ENCODE measurements at regions not wholly inside any gene's neighbourhood (a gene's known extent, or its start where the extent isn't known, plus 50 kb on each side); places are given as distances from the start of the nearest gene placed in this dataset.

DNA sequence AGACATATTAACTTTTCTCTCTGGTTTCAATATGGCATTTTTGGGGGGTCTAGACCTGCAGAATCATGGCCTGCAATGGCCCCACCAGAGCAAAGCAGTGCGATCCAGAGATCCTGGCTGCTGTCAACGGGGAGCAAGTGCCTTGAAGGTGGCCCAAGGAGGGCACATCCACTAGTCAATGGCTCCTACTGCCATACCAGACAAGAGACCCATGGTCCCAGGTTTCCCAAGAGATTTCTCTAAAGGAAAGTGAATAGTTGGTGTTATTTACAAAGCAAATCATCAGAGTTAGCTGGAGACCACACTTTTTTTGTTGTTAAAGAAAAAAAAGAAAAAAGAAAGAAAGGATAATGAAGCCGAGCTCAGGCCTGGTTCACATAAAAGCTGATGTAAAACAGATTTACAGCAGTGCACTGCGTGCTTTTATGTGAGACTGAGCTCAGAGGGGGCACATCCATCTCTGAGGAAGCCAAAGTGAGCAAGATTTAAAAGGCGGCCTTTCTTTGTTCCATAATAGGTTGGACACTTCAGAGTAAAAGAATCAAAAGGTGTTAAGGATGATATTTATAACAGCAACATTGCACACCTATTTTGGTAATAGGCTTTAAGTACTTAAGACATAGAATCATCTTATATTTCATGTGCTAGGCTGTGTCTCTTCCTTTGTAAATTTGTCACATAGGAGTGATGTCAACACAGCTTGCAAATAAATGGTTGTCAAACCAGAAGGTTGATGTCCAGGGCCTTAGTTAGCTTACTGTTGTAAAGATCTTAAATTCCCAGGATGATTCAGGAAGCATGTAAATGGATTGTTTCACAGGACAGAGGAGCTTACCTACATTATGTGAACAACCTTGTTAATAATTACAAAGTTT, 201.3 kb upstream of the NTM start:
- Histone ChIP-seq H3K4me1 (ENCODE audit: insufficient read depth, low read length) (no peaks in the 10 kb centered on the region), H3K27ac (ENCODE audit: low read depth, low read length) (no peak overlapping the region), H3K9me3 (ENCODE audit: control insufficient read depth in 1 of 2, low read length in 2 of 2) (no peaks in the 10 kb centered on the region), H3K36me3 (ENCODE audit: insufficient read depth, low read length) (no peaks in the 10 kb centered on the region), H3K27me3 (ENCODE audit: insufficient read depth, low read length) (no peaks in the 10 kb centered on the region), H3K4me3 (ENCODE audit: low read length in 2 of 2) (no peak overlapping the region)
- POLR2A ChIA-PET (ENCODE audit: partially characterized antibody), result no interaction called here
- intact Hi-C loops (cut with micrococcal nuclease), result no loop called here
- H3K27ac Mint-ChIP-seq, result no peak overlapping the region
- H3K27me3 Mint-ChIP-seq, result peaks cover 0 to 4% of the 10 kb centered on the region in 2 donors
- DNase-seq, result no peak
- no peaks in the 10 kb centered on the region for H3K4me1 Mint-ChIP-seq
- H3K9me3 Mint-ChIP-seq, result peaks cover 0 to 8% (median 0%) of the 10 kb centered on the region in 8 donors
- CTCF ChIA-PET (ENCODE audit: partially characterized antibody), result no interaction called here
- no peak overlapping the region for H3K4me3 Mint-ChIP-seq
- H3K36me3 Mint-ChIP-seq, result no peaks in the 10 kb centered on the region

DNA sequence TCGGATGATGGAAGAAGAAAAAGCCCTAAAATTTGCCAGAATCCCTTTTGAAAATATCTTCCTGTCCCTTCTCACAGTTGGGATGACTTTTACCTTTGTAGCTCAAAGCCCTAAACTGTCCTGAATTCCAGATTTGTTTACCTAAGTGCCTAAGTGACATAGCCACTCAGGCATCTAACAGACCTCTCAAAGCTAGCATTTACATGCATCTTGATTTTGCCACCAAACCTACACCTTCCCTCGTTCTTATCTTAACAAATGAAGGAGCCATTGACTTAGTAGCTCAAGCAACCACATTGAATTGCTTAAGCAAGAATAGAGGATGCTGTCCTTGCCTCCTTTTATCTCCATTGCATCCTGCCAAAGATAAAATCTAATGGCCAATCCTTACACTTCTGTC, 198.4 kb upstream of the NTM start:
- Histone ChIP-seq H3K4me1 (ENCODE audit: insufficient read depth, low read length) (no peaks in the 10 kb centered on the region), H3K27me3 (ENCODE audit: insufficient read depth, low read length) (no peaks in the 10 kb centered on the region), H3K36me3 (ENCODE audit: insufficient read depth, low read length) (no peaks in the 10 kb centered on the region), H3K4me3 (ENCODE audit: low read length in 2 of 2) (no peak overlapping the region), H3K27ac (ENCODE audit: low read depth, low read length) (no peak overlapping the region), H3K9me3 (ENCODE audit: control insufficient read depth in 1 of 2, low read length in 2 of 2) (no peaks in the 10 kb centered on the region)
- H3K4me1 Mint-ChIP-seq, result no peaks in the 10 kb centered on the region
- POLR2A ChIA-PET (ENCODE audit: partially characterized antibody), result no interaction called here
- intact Hi-C loops (cut with micrococcal nuclease), result no loop called here
- H3K36me3 Mint-ChIP-seq, result no peaks in the 10 kb centered on the region
- peaks cover 0 to 4% of the 10 kb centered on the region in 2 donors for H3K27me3 Mint-ChIP-seq
- DNase-seq, result no peak
- H3K9me3 Mint-ChIP-seq, result peaks cover 0 to 11% (median 2%) of the 10 kb centered on the region in 8 donors
- no peak overlapping the region for H3K27ac Mint-ChIP-seq
- H3K4me3 Mint-ChIP-seq, result no peak overlapping the region
- CTCF ChIA-PET (ENCODE audit: partially characterized antibody), result no interaction called here

DNA sequence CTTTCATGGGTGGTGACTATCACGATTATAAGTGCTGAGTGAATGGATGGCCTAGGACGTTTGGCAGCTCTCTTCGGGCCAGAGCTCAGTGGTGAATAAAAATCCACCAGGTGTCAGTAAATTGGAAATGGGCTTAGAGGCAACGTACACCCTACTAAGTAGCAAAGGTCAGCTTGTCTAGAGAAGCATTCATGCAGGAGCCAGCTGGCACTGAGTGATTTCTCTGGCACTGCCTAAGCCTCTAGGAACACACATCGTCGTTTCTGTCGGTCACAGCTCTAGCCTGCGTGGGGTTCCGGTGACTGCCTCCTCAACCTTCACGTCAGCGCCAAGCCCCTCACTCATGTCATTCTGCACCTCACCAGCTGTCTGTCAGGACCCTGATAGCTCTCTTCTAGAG, 192.4 kb upstream of the NTM start:
- intact Hi-C loops (cut with micrococcal nuclease), result no loop called here

DNA sequence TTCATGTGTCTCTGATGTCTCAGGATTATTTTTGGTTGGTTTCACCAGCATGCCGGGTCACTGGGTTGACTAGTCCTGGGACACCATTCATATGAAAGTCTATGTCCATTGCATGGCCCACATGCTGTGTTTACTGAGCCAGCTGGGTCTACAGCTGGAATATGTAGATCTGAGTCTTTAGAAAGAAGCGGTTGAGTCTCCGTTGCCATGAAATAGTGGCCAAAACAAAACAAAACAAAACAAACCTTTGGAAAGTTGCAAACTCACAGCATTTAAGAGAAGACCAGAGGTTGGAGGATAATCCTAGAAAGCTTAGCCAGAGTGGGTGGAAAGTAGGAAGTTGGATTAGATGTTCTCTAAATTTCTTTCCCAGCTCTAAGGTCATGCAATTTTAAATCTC, 191.8 kb upstream of the NTM start:
- H3K9me3 ChIP-seq (ENCODE audit: control insufficient read depth in 1 of 2, low read length in 2 of 2), result no peaks in the 10 kb centered on the region
- no peaks in the 10 kb centered on the region for H3K4me1 Mint-ChIP-seq
- H3K27ac Mint-ChIP-seq, result no peak overlapping the region
- H3K4me3 ChIP-seq (ENCODE audit: low read length in 2 of 2), result no peak overlapping the region
- H3K4me3 Mint-ChIP-seq, result no peak overlapping the region
- no peaks in the 10 kb centered on the region for H3K27me3 ChIP-seq (ENCODE audit: insufficient read depth, low read length)
- peaks cover 0 to 3% of the 10 kb centered on the region in 2 donors for H3K27me3 Mint-ChIP-seq
- intact Hi-C loops (cut with micrococcal nuclease), result no loop called here
- CTCF ChIA-PET (ENCODE audit: partially characterized antibody), result interaction anchor here (0.8 kb wide), 1 partner anchor 8 kb away, joined by 3 read pairs; no protein-coding TSS in a partner anchor
- no peaks in the 10 kb centered on the region for H3K36me3 Mint-ChIP-seq
- H3K4me1 ChIP-seq (ENCODE audit: insufficient read depth, low read length), result no peaks in the 10 kb centered on the region
- peaks cover 0 to 5% (median under 1%) of the 10 kb centered on the region in 8 donors for H3K9me3 Mint-ChIP-seq
- H3K36me3 ChIP-seq (ENCODE audit: insufficient read depth, low read length), result no peaks in the 10 kb centered on the region
- DNase-seq, result no peak
- no peak overlapping the region for H3K27ac ChIP-seq (ENCODE audit: low read depth, low read length)
- POLR2A ChIA-PET (ENCODE audit: partially characterized antibody), result no interaction called here

More for the DNA sequence above, 192.4 kb upstream of the NTM start:
- Histone ChIP-seq H3K36me3 (ENCODE audit: insufficient read depth, low read length) (no peaks in the 10 kb centered on the region), H3K27ac (ENCODE audit: low read depth, low read length) (no peak overlapping the region), H3K4me1 (ENCODE audit: insufficient read depth, low read length) (no peaks in the 10 kb centered on the region), H3K27me3 (ENCODE audit: insufficient read depth, low read length) (no peaks in the 10 kb centered on the region), H3K9me3 (ENCODE audit: control insufficient read depth in 1 of 2, low read length in 2 of 2) (no peaks in the 10 kb centered on the region), H3K4me3 (ENCODE audit: low read length in 2 of 2) (no peak overlapping the region)
- DNase-seq, result no peak
- ChIA-PET CTCF (ENCODE audit: partially characterized antibody) (interaction anchor here (0.8 kb wide), 1 partner anchor 9 kb away, joined by 3 read pairs; no protein-coding TSS in a partner anchor), POLR2A (ENCODE audit: partially characterized antibody) (no interaction called here)
- Mint-ChIP-seq H3K27ac (no peak overlapping the region), H3K4me3 (no peak overlapping the region), H3K36me3 (no peaks in the 10 kb centered on the region), H3K4me1 (no peaks in the 10 kb centered on the region), H3K9me3 (peaks cover 0 to 5% (median under 1%) of the 10 kb centered on the region in 8 donors), H3K27me3 (no peaks in the 10 kb centered on the region)

DNA sequence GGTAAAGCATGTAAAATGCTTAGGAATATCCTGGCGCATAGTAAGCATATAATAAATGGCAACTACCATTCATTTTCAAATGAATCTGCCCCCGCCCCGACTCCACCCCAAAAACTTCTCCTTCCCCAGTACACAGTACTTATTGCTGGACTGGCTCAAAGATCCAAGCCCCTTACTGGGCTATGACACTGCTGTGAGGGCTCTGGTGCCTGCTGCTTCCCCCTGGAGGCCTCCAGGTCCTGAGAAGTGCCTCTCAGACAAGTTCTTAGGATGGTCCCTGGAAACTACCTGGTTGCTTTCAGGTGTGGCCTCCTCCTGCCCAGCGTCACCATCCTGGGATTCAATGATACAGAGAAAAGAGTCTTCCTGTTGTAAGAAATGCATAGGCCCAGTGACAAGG, 190.6 kb upstream of the NTM start:
- ChIA-PET CTCF (ENCODE audit: partially characterized antibody) (no interaction called here), POLR2A (ENCODE audit: partially characterized antibody) (no interaction called here)
- Mint-ChIP-seq H3K27ac (no peak overlapping the region), H3K4me3 (no peak overlapping the region), H3K36me3 (no peaks in the 10 kb centered on the region), H3K27me3 (peaks cover 0 to 3% of the 10 kb centered on the region in 2 donors), H3K9me3 (peaks cover 0 to 5% (median under 1%) of the 10 kb centered on the region in 8 donors), H3K4me1 (no peaks in the 10 kb centered on the region)
- H3K36me3 ChIP-seq (ENCODE audit: insufficient read depth, low read length), result no peaks in the 10 kb centered on the region
- no peaks in the 10 kb centered on the region for H3K27me3 ChIP-seq (ENCODE audit: insufficient read depth, low read length)
- H3K4me1 ChIP-seq (ENCODE audit: insufficient read depth, low read length), result no peaks in the 10 kb centered on the region
- intact Hi-C loops (cut with micrococcal nuclease), result no loop called here
- no peaks in the 10 kb centered on the region for H3K9me3 ChIP-seq (ENCODE audit: control insufficient read depth in 1 of 2, low read length in 2 of 2)
- H3K4me3 ChIP-seq (ENCODE audit: low read length in 2 of 2), result no peak overlapping the region
- no peak for DNase-seq
- no peak overlapping the region for H3K27ac ChIP-seq (ENCODE audit: low read depth, low read length)

DNA sequence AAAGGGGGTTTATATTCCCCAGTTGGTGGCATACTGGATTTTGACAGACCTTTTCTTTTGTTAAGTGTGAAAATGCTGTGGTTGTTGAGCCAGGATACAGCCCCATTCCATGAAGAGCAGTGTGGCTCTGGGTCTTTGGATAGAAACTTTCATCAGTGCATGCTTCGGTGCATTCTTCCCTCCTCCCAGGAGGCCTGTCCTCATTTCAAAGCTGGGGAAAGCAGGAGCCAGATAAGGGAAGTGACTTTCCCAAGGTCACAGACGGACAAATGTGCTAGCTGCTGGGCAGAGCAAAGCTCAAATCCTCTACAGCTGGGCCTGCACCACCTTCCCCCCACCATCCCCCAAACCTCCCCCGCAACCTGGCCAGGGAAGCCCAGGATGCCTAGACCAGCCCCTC, 184.5 kb upstream of the NTM start:
- no peak overlapping the region for H3K27ac ChIP-seq (ENCODE audit: low read depth, low read length)
- ChIA-PET CTCF (ENCODE audit: partially characterized antibody) (interaction anchor here (1.1 kb wide), 1 partner anchor 8 kb away, joined by 3 read pairs; no protein-coding TSS in a partner anchor), POLR2A (ENCODE audit: partially characterized antibody) (no interaction called here)
- H3K4me3 ChIP-seq (ENCODE audit: low read length in 2 of 2), result no peak overlapping the region
- H3K27me3 ChIP-seq (ENCODE audit: insufficient read depth, low read length), result no peaks in the 10 kb centered on the region
- no peak for DNase-seq
- Mint-ChIP-seq H3K27me3 (peaks cover 4 to 6% of the 10 kb centered on the region in 2 donors), H3K36me3 (no peaks in the 10 kb centered on the region), H3K27ac (no peak overlapping the region), H3K9me3 (peaks cover 0 to 2% (median 0%) of the 10 kb centered on the region in 8 donors), H3K4me1 (no peaks in the 10 kb centered on the region), H3K4me3 (no peak overlapping the region)
- intact Hi-C loops (cut with micrococcal nuclease), result no loop called here
- no peaks in the 10 kb centered on the region for H3K4me1 ChIP-seq (ENCODE audit: insufficient read depth, low read length)
- no peaks in the 10 kb centered on the region for H3K36me3 ChIP-seq (ENCODE audit: insufficient read depth, low read length)
- no peaks in the 10 kb centered on the region for H3K9me3 ChIP-seq (ENCODE audit: control insufficient read depth in 1 of 2, low read length in 2 of 2)

DNA sequence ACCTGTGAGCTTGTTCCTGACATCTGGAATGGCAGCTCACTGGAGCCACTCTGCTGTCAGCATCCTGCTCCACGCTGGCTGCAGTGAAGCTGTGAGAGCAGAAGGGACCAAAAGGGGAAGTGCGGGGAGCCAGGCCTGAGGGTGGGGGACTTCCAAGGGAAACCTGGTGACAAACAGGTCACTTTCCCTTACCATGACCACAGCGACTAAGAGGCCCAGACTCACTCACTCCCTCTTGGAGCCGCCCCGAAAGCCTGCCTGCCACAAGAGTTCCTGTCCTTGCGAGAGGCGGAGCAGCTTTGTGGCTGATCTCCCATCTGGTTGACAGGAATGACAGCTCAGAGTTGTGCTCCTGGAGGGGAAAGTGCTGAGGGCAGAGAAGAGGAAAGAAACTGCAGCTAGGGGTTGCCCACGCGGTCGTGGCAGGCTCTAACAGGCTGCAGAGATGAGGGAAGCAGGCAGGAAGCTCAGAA, 183.8 kb upstream of the NTM start:
- Mint-ChIP-seq H3K36me3 (no peaks in the 10 kb centered on the region), H3K27ac (no peak overlapping the region), H3K4me1 (no peaks in the 10 kb centered on the region), H3K27me3 (peaks cover 4 to 6% of the 10 kb centered on the region in 2 donors), H3K9me3 (peaks cover 0 to 2% (median 0%) of the 10 kb centered on the region in 8 donors), H3K4me3 (no peak overlapping the region)
- Histone ChIP-seq H3K9me3 (ENCODE audit: control insufficient read depth in 1 of 2, low read length in 2 of 2) (no peaks in the 10 kb centered on the region), H3K4me1 (ENCODE audit: insufficient read depth, low read length) (no peaks in the 10 kb centered on the region), H3K36me3 (ENCODE audit: insufficient read depth, low read length) (no peaks in the 10 kb centered on the region), H3K27ac (ENCODE audit: low read depth, low read length) (no peak overlapping the region), H3K4me3 (ENCODE audit: low read length in 2 of 2) (no peak overlapping the region), H3K27me3 (ENCODE audit: insufficient read depth, low read length) (no peaks in the 10 kb centered on the region)
- ChIA-PET POLR2A (ENCODE audit: partially characterized antibody) (no interaction called here), CTCF (ENCODE audit: partially characterized antibody) (interaction anchor here (1.1 kb wide), 1 partner anchor 9 kb away, joined by 3 read pairs; no protein-coding TSS in a partner anchor)
- intact Hi-C loops (cut with micrococcal nuclease), result no loop called here
- DNase-seq, result no peak
